DOHH2 (cell line): ENCODE measurements at regions not wholly inside any gene's neighbourhood (a gene's known extent, or its start where the extent isn't known, plus 50 kb on each side); places are given as distances from the start of the nearest gene placed in this dataset.

Experiments
- H3F3A ChIP-seq: fragments of 200-600 bp; sonication (generic), shearing (Covaris generic); 2 replicates; pipeline ENCODE4 v1.6.0; 2016; ENCODE audit warnings: antibody characterized with exemption, mild to moderate bottlenecking; ENCODE audit not compliant: control insufficient read depth, insufficient read depth
- H3K27ac ChIP-seq: fragments of 200-600 bp; sonication (generic); 2 replicates; pipeline ENCODE4 v1.5.1; 2014; ENCODE audit warnings: low read depth, mild to moderate bottlenecking, low read length, moderate library complexity
- H3K27me3 ChIP-seq: fragments of 200-600 bp; sonication (generic); 2 replicates; pipeline ENCODE4 v1.6.1; 2014; ENCODE audit warnings: mild to moderate bottlenecking, low read length, mixed read lengths; ENCODE audit not compliant: control insufficient read depth
- H3K36me3 ChIP-seq: fragments of 200-600 bp; sonication (generic); 2 replicates; pipeline ENCODE4 v1.6.1; 2014; ENCODE audit warnings: mild to moderate bottlenecking, low read length, moderate library complexity, mixed read lengths; ENCODE audit not compliant: control insufficient read depth
- H3K4me1 ChIP-seq: fragments of 200-600 bp; sonication (generic); 2 replicates; pipeline ENCODE4 v1.6.1; 2014; ENCODE audit warnings: mild to moderate bottlenecking, low read length, mixed read lengths; ENCODE audit not compliant: control insufficient read depth
- H3K4me2 ChIP-seq: fragments of 200-600 bp; sonication (generic); 2 replicates; pipeline ENCODE4 v1.6.0; 2014; ENCODE audit warnings: mild to moderate bottlenecking, low read length, moderate library complexity
- H3K4me3 ChIP-seq: fragments of 200-600 bp; sonication (generic); 2 replicates; pipeline ENCODE4 v1.5.1; 2014; ENCODE audit warnings: mild to moderate bottlenecking, low read length, mixed read lengths
- H3K79me2 ChIP-seq: fragments of 200-600 bp; sonication (generic); 2 replicates; pipeline ENCODE4 v1.6.1; 2014; ENCODE audit warnings: mild to moderate bottlenecking, low read length, mixed read lengths; ENCODE audit not compliant: control insufficient read depth
- H3K9me2 ChIP-seq: fragments of 200-600 bp; sonication (generic); replicated peaks from 2 replicates; pipeline ENCODE4 v1.6.1; 2014; ENCODE audit warnings: mild to moderate bottlenecking, low read length, mixed read lengths; ENCODE audit not compliant: control insufficient read depth
- H3K9me3 ChIP-seq: fragments of 200-600 bp; sonication (generic); 2 replicates; pipeline ENCODE4 v1.6.1; 2014; ENCODE audit warnings: antibody characterized with exemption, low read length, mixed read lengths; ENCODE audit not compliant: control insufficient read depth, insufficient read depth
- H4K20me1 ChIP-seq: fragments of 200-600 bp; sonication (generic); 2 replicates; pipeline ENCODE4 v1.6.0; 2014; ENCODE audit warnings: low read depth, mild to moderate bottlenecking, antibody characterized with exemption, low read length, moderate library complexity; ENCODE audit not compliant: control insufficient read depth, insufficient read depth
- CTCF ChIP-seq: fragments of 200-600 bp; sonication (generic); IDR thresholded peaks from one replicate; pipeline ENCODE4 v1.5.1; 2014; ENCODE audit warnings: antibody characterized with exemption, mild to moderate bottlenecking, low read depth, low read length; ENCODE audit not compliant: poor library complexity, severe bottlenecking
- EZH2phosphoT487 ChIP-seq: fragments of 200-600 bp; sonication (generic); IDR thresholded peaks from 2 replicates; pipeline ENCODE4 v1.6.1; 2017; ENCODE audit warnings: borderline replicate concordance, mild to moderate bottlenecking, antibody characterized with exemption, low read length, moderate library complexity, mixed read lengths

DNA sequence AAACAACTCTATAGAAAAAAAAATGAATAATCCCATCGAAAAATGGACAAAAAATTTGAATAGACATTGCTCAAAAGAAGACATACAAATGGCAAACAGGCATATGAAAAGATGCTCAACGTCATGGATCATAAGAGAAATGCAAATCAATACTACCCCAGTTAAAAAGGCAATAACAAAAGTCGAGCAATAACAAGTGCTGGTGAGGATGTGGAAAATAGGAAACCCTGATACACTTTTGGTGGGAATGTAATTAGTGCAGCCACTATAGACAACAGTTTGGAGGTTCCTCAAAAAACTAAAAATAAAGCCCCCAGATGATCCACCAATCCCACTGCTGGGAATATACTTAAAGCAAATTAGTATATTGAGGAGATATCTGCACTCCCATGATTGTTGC is 701.5 kb downstream of the NUP35 start:
- no peak overlapping the region for H3K4me3 ChIP-seq
- H3K4me1 ChIP-seq = no peaks in the 10 kb centered on the region
- TF ChIP-seq CTCF (no peak), EZH2phosphoT487 (no peak)
- H3K4me2 ChIP-seq = no peak overlapping the region
- H3K27me3 ChIP-seq = no peaks in the 10 kb centered on the region
- no peaks in the 10 kb centered on the region for H4K20me1 ChIP-seq
- H3K9me2 ChIP-seq = no peaks in the 10 kb centered on the region
- no peak overlapping the region for H3K27ac ChIP-seq
- no peaks in the 10 kb centered on the region for H3K79me2 ChIP-seq
- no peaks in the 10 kb centered on the region for H3F3A ChIP-seq
- no peaks in the 10 kb centered on the region for H3K36me3 ChIP-seq
- H3K9me3 ChIP-seq = peaks cover 10% of the 10 kb centered on the region; the same call in 1 of the 2 replicates

DNA sequence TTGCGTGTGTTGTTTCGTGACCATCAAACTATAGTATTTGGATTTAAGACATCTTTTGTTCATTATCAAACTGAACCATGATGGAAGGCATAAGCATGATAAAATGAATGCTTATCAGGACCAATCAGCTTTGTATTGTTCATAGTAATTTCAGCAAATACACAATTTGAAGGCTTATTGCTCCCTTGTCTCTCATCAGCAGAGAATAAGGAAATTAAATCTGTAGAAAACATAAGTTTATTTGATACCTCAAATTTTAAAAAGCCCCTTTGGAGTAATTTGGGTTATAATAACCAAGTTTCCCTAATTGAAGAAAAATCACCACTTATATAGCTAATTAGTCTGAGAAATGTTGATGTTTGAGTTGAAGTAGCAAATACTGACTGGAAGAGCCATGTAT is 705.7 kb downstream of the NUP35 start:
- no peaks in the 10 kb centered on the region for H4K20me1 ChIP-seq
- no peak overlapping the region for H3K27ac ChIP-seq
- peaks cover 10% of the 10 kb centered on the region; the same call in 1 of the 2 replicates for H3K9me3 ChIP-seq
- no peaks in the 10 kb centered on the region for H3K4me1 ChIP-seq
- H3K4me3 ChIP-seq = no peak overlapping the region
- H3K4me2 ChIP-seq = no peak overlapping the region
- no peak for TF ChIP-seq CTCF
- no peak for TF ChIP-seq EZH2phosphoT487
- H3K79me2 ChIP-seq = no peaks in the 10 kb centered on the region
- H3K27me3 ChIP-seq = no peaks in the 10 kb centered on the region
- H3K9me2 ChIP-seq = no peaks in the 10 kb centered on the region
- H3F3A ChIP-seq = no peaks in the 10 kb centered on the region
- no peaks in the 10 kb centered on the region for H3K36me3 ChIP-seq

DNA sequence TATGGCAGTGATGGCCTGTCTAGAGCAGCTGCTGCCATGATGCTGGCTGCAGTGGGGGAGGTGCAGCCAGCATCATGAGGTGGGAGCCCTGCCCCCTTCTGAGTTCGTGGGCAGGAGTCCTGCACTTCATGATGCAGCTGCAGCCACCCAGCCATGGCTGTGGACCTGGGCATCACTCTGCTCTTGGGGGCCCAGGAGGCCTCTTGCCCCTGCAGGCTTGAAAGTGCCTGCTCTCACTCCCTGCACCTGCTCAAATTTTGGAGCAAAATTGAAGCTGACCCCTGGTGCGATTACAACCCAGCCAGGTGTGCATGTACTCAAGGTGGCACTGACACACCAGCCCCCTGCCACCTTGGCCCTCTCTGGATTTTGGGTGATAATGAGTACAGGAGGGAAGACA is 712.9 kb downstream of the NUP35 start:
- Histone ChIP-seq H3K79me2 (no peaks in the 10 kb centered on the region), H3K4me3 (no peak overlapping the region), H3K27ac (no peak overlapping the region), H4K20me1 (no peaks in the 10 kb centered on the region), H3K4me1 (no peaks in the 10 kb centered on the region), H3K4me2 (no peak overlapping the region), H3K36me3 (no peaks in the 10 kb centered on the region), H3F3A (no peaks in the 10 kb centered on the region), H3K9me2 (no peaks in the 10 kb centered on the region), H3K9me3 (no peaks in the 10 kb centered on the region), H3K27me3 (no peaks in the 10 kb centered on the region)
- no peak for TF ChIP-seq EZH2phosphoT487
- no peak for TF ChIP-seq CTCF

DNA sequence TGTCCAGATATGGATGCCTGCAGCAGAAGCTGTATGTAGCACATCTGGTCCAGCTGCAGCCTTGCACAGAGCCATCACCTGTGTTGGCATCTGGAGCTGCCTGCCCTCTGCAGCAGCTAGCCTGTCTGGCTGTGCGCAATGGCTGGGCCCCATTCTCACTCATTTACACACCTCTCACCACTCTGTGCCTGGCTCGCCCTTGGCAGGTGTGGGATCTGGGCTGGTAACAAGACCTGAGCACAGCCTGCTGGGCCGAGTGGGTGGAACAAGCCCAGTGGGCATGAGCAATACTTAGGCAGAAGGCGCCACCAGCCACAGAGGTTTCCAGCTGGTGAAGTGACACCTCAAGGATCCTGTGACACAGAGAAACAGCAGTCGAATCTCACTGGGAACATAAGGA is 714.1 kb downstream of the NUP35 start:
- Histone ChIP-seq H4K20me1 (no peaks in the 10 kb centered on the region), H3K36me3 (no peaks in the 10 kb centered on the region), H3K9me3 (no peaks in the 10 kb centered on the region), H3K4me1 (no peaks in the 10 kb centered on the region), H3F3A (no peaks in the 10 kb centered on the region), H3K27ac (no peak overlapping the region), H3K4me2 (no peak overlapping the region), H3K79me2 (no peaks in the 10 kb centered on the region), H3K27me3 (no peaks in the 10 kb centered on the region), H3K9me2 (no peaks in the 10 kb centered on the region), H3K4me3 (no peak overlapping the region)
- TF ChIP-seq CTCF (no peak), EZH2phosphoT487 (no peak)
